Glomerular visceral epithelial cell (primary cell): ENCODE measurements at regions not wholly inside any gene's neighbourhood (a gene's known extent, or its start where the extent isn't known, plus 50 kb on each side); places are given as distances from the start of the nearest gene placed in this dataset.
"Not testable (repeated sequence)": the region's sequence is repeated elsewhere in the genome, so short reads cannot be mapped to it uniquely, and the experiment has no call there.

Source experiments
- DNase-seq: peaks from one replicate; pipeline ENCODE4 v3.0.0-alpha.2; 2016; ENCODE audit errors: extremely low spot score

GRCh38 chr3:157920822-157921700 lies 185.2 kb downstream of the SHOX2 start:
- no peak for DNase-seq

GRCh38 chr3:157919319-157919887 lies 186.8 kb downstream of the SHOX2 start:
- DNase-seq = no peak

GRCh38 chr3:157918402-157918801 lies 187.8 kb downstream of the SHOX2 start:
- DNase-seq = no peak

GRCh38 chr3:157916672-157917071 lies 189.5 kb downstream of the SHOX2 start:
- DNase-seq = no peak

- DNase-seq = no peak
Observed at GRCh38 chr3:157914882-157915281, 191.3 kb downstream of the SHOX2 start.

- DNase-seq = no peak
Observed at GRCh38 chr3:157913741-157914150, 192.5 kb downstream of the SHOX2 start.

- no peak for DNase-seq
Observed at GRCh38 chr3:157912514-157913451, 193.4 kb downstream of the SHOX2 start.

GRCh38 chr3:157906627-157907026 lies 199.6 kb downstream of the SHOX2 start:
- peak; percentile 6 for DNase-seq

GRCh38 chr3:157905885-157906284 lies 200.3 kb downstream of the SHOX2 start:
- DNase-seq = no peak

- DNase-seq = not testable (repeated sequence)
Observed at GRCh38 chr3:157902680-157903079, 203.5 kb downstream of the SHOX2 start.

GRCh38 chr3:157888040-157888439 lies 218.2 kb downstream of the SHOX2 start:
- DNase-seq = no peak

- no peak for DNase-seq
Observed at GRCh38 chr3:157876556-157876955, 229.7 kb downstream of the SHOX2 start.

GRCh38 chr3:157872902-157873301 lies 233.3 kb downstream of the SHOX2 start:
- DNase-seq = no peak

GRCh38 chr3:157871838-157872460 lies 234.3 kb downstream of the SHOX2 start:
- no peak for DNase-seq

GRCh38 chr3:157871248-157871647 lies 235.0 kb downstream of the SHOX2 start:
- DNase-seq = no peak

- DNase-seq = no peak
Observed at GRCh38 chr3:157868946-157869345, 237.3 kb downstream of the SHOX2 start.

GRCh38 chr3:157868196-157868595 lies 238.0 kb downstream of the SHOX2 start:
- DNase-seq = no peak

- peak; percentile 20 for DNase-seq
Observed at GRCh38 chr3:157865352-157866000, 240.7 kb downstream of the SHOX2 start.

GRCh38 chr3:157861076-157861765 lies 245.0 kb downstream of the SHOX2 start:
- no peak for DNase-seq

GRCh38 chr3:157859541-157859940 lies 246.7 kb downstream of the SHOX2 start:
- DNase-seq = no peak

- no peak for DNase-seq
Observed at GRCh38 chr3:157858821-157859220, 247.4 kb downstream of the SHOX2 start.
